Esophagus muscularis mucosa (tissue), 4 donors: ENCODE measurements at regions not wholly inside any gene's neighbourhood (a gene's known extent, or its start where the extent isn't known, plus 50 kb on each side); places are given as distances from the start of the nearest gene placed in this dataset.

ENCODE experiments used
- EP300 ChIP-seq: sonication (generic); formaldehyde crosslinking; IDR thresholded peaks from one replicate; pipeline ENCODE4 v1.6.1; 2017; ENCODE audit warnings: antibody characterized with exemption
- POLR2A ChIP-seq: fragments of 450-650 bp; IDR thresholded peaks from one replicate; pipeline ENCODE4 v1.6.1; 2017; ENCODE audit warnings: antibody characterized with exemption, moderate library complexity, mild to moderate bottlenecking, low read depth
- POLR2AphosphoS5 ChIP-seq, 2 donors: sonication (generic); formaldehyde crosslinking; IDR thresholded peaks; one replicate each; pipeline ENCODE4 v1.6.1; 2017; ENCODE audit warnings: antibody characterized with exemption in 2 of 2
- TF ChIP-seq, protein P1 (sequence below), 3 experiments: fragments of 200-600 bp in 2 of 3; fragments of 450-650 bp in 1 of 3; sonication (generic) in 2 of 3; IDR thresholded peaks; one replicate each; pipeline ENCODE4 v1.5.1; 2017 to 2019; ENCODE audit warnings: antibody characterized with exemption in 3 of 3, mild to moderate bottlenecking in 2 of 3, moderate library complexity in 1 of 3

DNA sequence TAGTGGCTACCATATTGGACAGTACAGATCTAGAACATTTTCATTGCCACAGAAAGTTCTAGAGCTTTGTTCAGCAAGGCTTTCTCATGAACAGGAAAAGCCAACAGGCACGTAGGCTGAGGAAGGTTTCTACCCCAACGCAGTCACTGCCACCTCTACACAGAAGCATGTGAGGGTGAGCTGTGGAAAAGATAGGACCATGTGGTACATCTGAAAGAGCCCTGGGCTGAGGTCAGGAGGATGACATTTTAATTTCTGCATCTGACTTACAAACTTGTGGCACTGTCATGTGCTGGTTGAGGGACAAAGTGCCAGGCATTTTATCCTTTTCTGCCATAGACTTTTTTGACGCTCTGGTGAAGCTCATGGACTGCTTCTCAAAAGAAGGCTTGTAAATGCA, 454.2 kb downstream of the BCOR start:
- TF ChIP-seq, protein P1, sequence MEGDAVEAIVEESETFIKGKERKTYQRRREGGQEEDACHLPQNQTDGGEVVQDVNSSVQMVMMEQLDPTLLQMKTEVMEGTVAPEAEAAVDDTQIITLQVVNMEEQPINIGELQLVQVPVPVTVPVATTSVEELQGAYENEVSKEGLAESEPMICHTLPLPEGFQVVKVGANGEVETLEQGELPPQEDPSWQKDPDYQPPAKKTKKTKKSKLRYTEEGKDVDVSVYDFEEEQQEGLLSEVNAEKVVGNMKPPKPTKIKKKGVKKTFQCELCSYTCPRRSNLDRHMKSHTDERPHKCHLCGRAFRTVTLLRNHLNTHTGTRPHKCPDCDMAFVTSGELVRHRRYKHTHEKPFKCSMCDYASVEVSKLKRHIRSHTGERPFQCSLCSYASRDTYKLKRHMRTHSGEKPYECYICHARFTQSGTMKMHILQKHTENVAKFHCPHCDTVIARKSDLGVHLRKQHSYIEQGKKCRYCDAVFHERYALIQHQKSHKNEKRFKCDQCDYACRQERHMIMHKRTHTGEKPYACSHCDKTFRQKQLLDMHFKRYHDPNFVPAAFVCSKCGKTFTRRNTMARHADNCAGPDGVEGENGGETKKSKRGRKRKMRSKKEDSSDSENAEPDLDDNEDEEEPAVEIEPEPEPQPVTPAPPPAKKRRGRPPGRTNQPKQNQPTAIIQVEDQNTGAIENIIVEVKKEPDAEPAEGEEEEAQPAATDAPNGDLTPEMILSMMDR (IDR thresholded peaks at IDR 0.05): no peak
- no peak for TF ChIP-seq POLR2A
- TF ChIP-seq POLR2AphosphoS5 (IDR thresholded peaks at IDR 0.05): no peak
- no peak for TF ChIP-seq EP300
